ENCODE measurements at regions not wholly inside any gene's neighbourhood (a gene's known extent, or its start where the extent isn't known, plus 50 kb on each side); places are given as distances from the start of the nearest gene placed in this dataset.

GRCh38 chr2:239865059-239865639 lies 160.0 kb downstream of the NDUFA10 start:
- no peak for DNase-seq

GRCh38 chr2:239864247-239865058 lies 160.7 kb downstream of the NDUFA10 start:
- DNase-seq = no peak

GRCh38 chr2:239862613-239863012 lies 162.5 kb downstream of the NDUFA10 start:
- no peak for DNase-seq

GRCh38 chr2:239858179-239858578 lies 167.0 kb downstream of the NDUFA10 start:
- DNase-seq = no peak

GRCh38 chr2:239857591-239857990 lies 167.6 kb downstream of the NDUFA10 start:
- no peak for DNase-seq

- no peak for DNase-seq
Observed at GRCh38 chr2:239856620-239857285, 168.4 kb downstream of the NDUFA10 start.

- no peak for DNase-seq
Observed at GRCh38 chr2:239855863-239856587, 169.1 kb downstream of the NDUFA10 start.

GRCh38 chr2:239854596-239854995 lies 170.5 kb downstream of the NDUFA10 start:
- no peak for DNase-seq

- no peak for DNase-seq
Observed at GRCh38 chr2:239853706-239854327, 171.3 kb downstream of the NDUFA10 start.

GRCh38 chr2:239853121-239853520 lies 172.0 kb downstream of the NDUFA10 start:
- DNase-seq = no peak

- no peak for DNase-seq
Observed at GRCh38 chr2:239852272-239852671, 172.9 kb downstream of the NDUFA10 start.

GRCh38 chr2:239846789-239847676 lies 178.1 kb downstream of the NDUFA10 start:
- DNase-seq = no peak

- DNase-seq = no peak
Observed at GRCh38 chr2:239845968-239846367, 179.2 kb downstream of the NDUFA10 start.

GRCh38 chr2:239839306-239839705 lies 185.8 kb downstream of the NDUFA10 start:
- no peak for DNase-seq

GRCh38 chr2:239836021-239836765 lies 188.9 kb downstream of the NDUFA10 start:
- DNase-seq = no peak

- DNase-seq = no peak
Observed at GRCh38 chr2:239835056-239835455, 190.1 kb downstream of the NDUFA10 start.

GRCh38 chr2:239834143-239834542 lies 191.0 kb downstream of the NDUFA10 start:
- DNase-seq = no peak

- DNase-seq = no peak
Observed at GRCh38 chr2:239833269-239834109, 191.7 kb downstream of the NDUFA10 start.

- DNase-seq = no peak
Observed at GRCh38 chr2:239832490-239833268, 192.5 kb downstream of the NDUFA10 start.

Measured in fibroblast of skin of scalp (primary cell).